CD14-positive monocyte (primary cell): ENCODE measurements at regions not wholly inside any gene's neighbourhood (a gene's known extent, or its start where the extent isn't known, plus 50 kb on each side); places are given as distances from the start of the nearest gene placed in this dataset.

ENCODE experiments used
- DNase-seq, 3 donors: peaks; one replicate each; pipeline ENCODE4 v3.0.0-alpha.2; 2011 to 2022
- H2AFZ ChIP-seq: 2 replicates; pipeline ENCODE4 v1.6.0; 2012; ENCODE audit warnings: mild to moderate bottlenecking, low read depth, low read length, inconsistent platforms; ENCODE audit not compliant: insufficient read depth, poor library complexity, severe bottlenecking
- H3K27ac ChIP-seq, 2 donors: 1 replicate in 1 of 2; 2 replicates in 1 of 2; pipeline ENCODE4 v1.5.1; 2012 to 2013; ENCODE audit warnings: low read length in 2 of 2, control low read depth in 1 of 2, inconsistent platforms in 1 of 2, low read depth in 1 of 2, mild to moderate bottlenecking in 1 of 2
- H3K27me3 ChIP-seq, 2 donors: one replicate each; pipeline versions ENCODE4 v1.6.0 to v1.6.1; 2011 to 2013; ENCODE audit warnings: low read length in 2 of 2; ENCODE audit not compliant: control insufficient read depth in 2 of 2, insufficient read depth in 2 of 2
- H3K36me3 ChIP-seq, 2 donors: replicated peaks in 1 of 2; 1 replicate in 1 of 2; 2 replicates in 1 of 2; pipeline versions ENCODE4 v1.5.1 to v1.6.1; 2012 to 2013; ENCODE audit warnings: low read length in 2 of 2, control low read depth in 1 of 2, inconsistent platforms in 1 of 2, mild to moderate bottlenecking in 1 of 2; ENCODE audit not compliant: insufficient read depth in 2 of 2, control insufficient read depth in 1 of 2
- H3K4me1 ChIP-seq, 2 donors: 1 replicate in 1 of 2; 2 replicates in 1 of 2; pipeline versions ENCODE4 v1.5.1 to v1.6.1; 2012 to 2013; ENCODE audit warnings: low read length in 2 of 2, control low read depth in 1 of 2, inconsistent platforms in 1 of 2, mild to moderate bottlenecking in 1 of 2, moderate library complexity in 1 of 2; ENCODE audit not compliant: insufficient read depth in 2 of 2, control insufficient read depth in 1 of 2
- H3K4me2 ChIP-seq: replicated peaks from 2 replicates; pipeline ENCODE3; 2012; ENCODE audit warnings: low read length, moderate library complexity, mild to moderate bottlenecking; ENCODE audit not compliant: poor library complexity, severe bottlenecking; ENCODE audit errors: extremely low read depth
- H3K4me3 ChIP-seq, 3 experiments: fragments of 200-600 bp in 1 of 3; sonication (generic) in 1 of 3; replicated peaks in 1 of 3; 1 replicate in 2 of 3; 2 replicates in 1 of 3; pipeline ENCODE4 v1.5.1; 2011 to 2013; ENCODE audit warnings: low read length in 3 of 3, mild to moderate bottlenecking in 3 of 3, control low read depth in 2 of 3, low read depth in 2 of 3, inconsistent platforms in 1 of 3, moderate library complexity in 1 of 3
- H3K79me2 ChIP-seq: 2 replicates; pipeline ENCODE4 v1.6.0; 2012; ENCODE audit warnings: mild to moderate bottlenecking, control low read depth, inconsistent platforms, low read length, moderate library complexity; ENCODE audit not compliant: insufficient read depth
- H3K9ac ChIP-seq: 2 replicates; pipeline ENCODE4 v1.6.0; 2017; ENCODE audit warnings: low read length, mild to moderate bottlenecking; ENCODE audit not compliant: insufficient read depth, poor library complexity, severe bottlenecking
- H3K9me3 ChIP-seq, 2 donors: replicated peaks in 1 of 2; 1 replicate in 1 of 2; 2 replicates in 1 of 2; pipeline versions ENCODE4 v1.5.1 to v1.6.1; 2012 to 2013; ENCODE audit warnings: low read length in 2 of 2, control low read depth in 1 of 2; ENCODE audit not compliant: control insufficient read depth in 1 of 2, insufficient read depth in 1 of 2
- H4K20me1 ChIP-seq: 2 replicates; pipeline ENCODE4 v1.6.0; 2012; ENCODE audit warnings: mild to moderate bottlenecking, low read length, control low read depth, moderate library complexity; ENCODE audit not compliant: insufficient read depth
- H3K27ac Mint-ChIP-seq, 7 donors: one replicate each; pipeline ENCODE4 v1.8.0; 2020; ENCODE audit warnings: mild to moderate bottlenecking in 7 of 7, mixed read lengths in 7 of 7, moderate library complexity in 6 of 7, inconsistent platforms in 2 of 7
- H3K27me3 Mint-ChIP-seq, 3 donors: one replicate each; pipeline ENCODE4 v1.8.0; 2021 to 2022; ENCODE audit warnings: low read depth in 3 of 3, mild to moderate bottlenecking in 3 of 3, mixed read lengths in 3 of 3, moderate library complexity in 3 of 3, inconsistent platforms in 1 of 3
- H3K36me3 Mint-ChIP-seq, 2 donors: one replicate each; pipeline ENCODE4 v1.8.0; 2020; ENCODE audit warnings: mixed read lengths in 2 of 2, inconsistent platforms in 1 of 2, mild to moderate bottlenecking in 1 of 2
- H3K4me1 Mint-ChIP-seq: one replicate; pipeline ENCODE4 v1.8.0; 2020; ENCODE audit warnings: mild to moderate bottlenecking, mixed read lengths
- H3K4me3 Mint-ChIP-seq, 2 donors: one replicate each; pipeline ENCODE4 v1.8.0; 2020; ENCODE audit warnings: mild to moderate bottlenecking in 2 of 2, mixed read lengths in 2 of 2, moderate library complexity in 1 of 2
- H3K9me3 Mint-ChIP-seq, 7 donors: one replicate each; pipeline ENCODE4 v1.8.0; 2020 to 2022; ENCODE audit warnings: mixed read lengths in 7 of 7, mild to moderate bottlenecking in 6 of 7, moderate library complexity in 6 of 7, inconsistent platforms in 2 of 7
- WGBS: methylation state at CpG from one replicate; pipeline ENCODE4 v1.1.5; 2013; ENCODE audit warnings: missing lambda C conversion rate; ENCODE audit not compliant: insufficient coverage; 5-methylcytosine and 5-hydroxymethylcytosine counted together
- intact Hi-C, 2 donors: fragments of 100-400 bp; cut with micrococcal nuclease; formaldehyde crosslinking; loops; one replicate each; pipeline versions ENCODE4 v1.15.0 to v1.15.1; 2023
- TF ChIP-seq, protein P1 (sequence below): fragments of 200-600 bp; IDR thresholded peaks from one replicate; pipeline ENCODE4 v1.8.0; 2022; ENCODE audit warnings: antibody characterized with exemption, mild to moderate bottlenecking

DNA sequence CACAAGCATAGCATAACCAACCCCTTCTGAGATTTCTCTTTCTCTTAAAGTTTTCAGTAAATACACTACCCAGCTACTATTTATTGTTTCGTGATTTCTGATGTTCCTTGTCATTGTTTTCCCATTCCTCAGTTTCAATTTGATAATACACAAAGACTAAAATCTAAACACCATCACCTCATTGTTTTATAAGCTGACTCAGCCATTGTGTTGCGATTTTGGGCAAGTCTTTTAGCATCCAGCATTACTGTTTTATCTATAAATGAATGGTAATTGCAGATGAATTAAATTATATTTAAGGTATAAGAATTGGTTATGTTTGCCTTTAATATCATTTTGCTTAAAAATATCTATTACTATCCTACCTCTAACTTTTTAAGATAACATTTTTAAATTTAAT lies 1308.5 kb downstream of the PLA2G4A start:
- H4K20me1 ChIP-seq = no peaks in the 10 kb centered on the region
- no peak overlapping the region for H3K4me2 ChIP-seq
- no peaks in the 10 kb centered on the region for H3K36me3 ChIP-seq
- no peaks in the 10 kb centered on the region for H3K79me2 ChIP-seq
- peaks cover 4 to 9% of the 10 kb centered on the region in 2 donors for H3K9me3 ChIP-seq
- intact Hi-C loops = no loop called here
- no peaks in the 10 kb centered on the region for H3K27me3 Mint-ChIP-seq
- H3K9ac ChIP-seq = no peak overlapping the region
- TF ChIP-seq, protein P1, sequence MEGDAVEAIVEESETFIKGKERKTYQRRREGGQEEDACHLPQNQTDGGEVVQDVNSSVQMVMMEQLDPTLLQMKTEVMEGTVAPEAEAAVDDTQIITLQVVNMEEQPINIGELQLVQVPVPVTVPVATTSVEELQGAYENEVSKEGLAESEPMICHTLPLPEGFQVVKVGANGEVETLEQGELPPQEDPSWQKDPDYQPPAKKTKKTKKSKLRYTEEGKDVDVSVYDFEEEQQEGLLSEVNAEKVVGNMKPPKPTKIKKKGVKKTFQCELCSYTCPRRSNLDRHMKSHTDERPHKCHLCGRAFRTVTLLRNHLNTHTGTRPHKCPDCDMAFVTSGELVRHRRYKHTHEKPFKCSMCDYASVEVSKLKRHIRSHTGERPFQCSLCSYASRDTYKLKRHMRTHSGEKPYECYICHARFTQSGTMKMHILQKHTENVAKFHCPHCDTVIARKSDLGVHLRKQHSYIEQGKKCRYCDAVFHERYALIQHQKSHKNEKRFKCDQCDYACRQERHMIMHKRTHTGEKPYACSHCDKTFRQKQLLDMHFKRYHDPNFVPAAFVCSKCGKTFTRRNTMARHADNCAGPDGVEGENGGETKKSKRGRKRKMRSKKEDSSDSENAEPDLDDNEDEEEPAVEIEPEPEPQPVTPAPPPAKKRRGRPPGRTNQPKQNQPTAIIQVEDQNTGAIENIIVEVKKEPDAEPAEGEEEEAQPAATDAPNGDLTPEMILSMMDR = no peak
- 60% methylated on average over 1 of the region's 2 CpGs for WGBS
- no peaks in the 10 kb centered on the region for H3K36me3 Mint-ChIP-seq
- H3K27me3 ChIP-seq = no peaks in the 10 kb centered on the region
- H3K4me3 Mint-ChIP-seq = no peak overlapping the region
- no peak overlapping the region for H3K4me3 ChIP-seq
- no peak for DNase-seq
- peaks cover 0 to 12% (median 2%) of the 10 kb centered on the region in 7 donors for H3K9me3 Mint-ChIP-seq
- no peaks in the 10 kb centered on the region for H3K4me1 ChIP-seq
- H2AFZ ChIP-seq = no peak overlapping the region
- no peaks in the 10 kb centered on the region for H3K4me1 Mint-ChIP-seq
- no peak overlapping the region for H3K27ac ChIP-seq
- no peak overlapping the region for H3K27ac Mint-ChIP-seq

DNA sequence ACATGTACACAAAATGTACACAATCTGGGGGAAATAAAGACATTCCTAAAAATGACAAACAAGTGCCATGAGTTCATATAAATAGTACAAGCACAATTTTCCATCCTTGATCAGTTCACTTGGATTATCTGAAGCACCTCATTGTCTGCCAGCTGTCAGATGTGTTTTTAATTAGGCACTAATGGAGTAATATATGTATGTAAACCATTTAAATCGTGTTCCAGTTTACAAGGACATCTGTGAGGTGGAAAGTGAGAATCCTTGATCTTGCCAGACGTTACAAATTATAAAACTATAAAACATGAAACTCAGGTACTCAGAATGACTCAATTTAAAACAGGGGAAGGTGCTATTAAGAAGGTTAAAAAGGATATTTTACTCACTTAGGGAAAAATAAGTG lies 1312.2 kb downstream of the PLA2G4A start:
- H3K9me3 Mint-ChIP-seq = peaks cover 0 to 20% (median 2%) of the 10 kb centered on the region in 7 donors
- WGBS = no CpG with 5 or more reads among the region's 2 CpGs

More for the DNA sequence above, 1312.2 kb downstream of the PLA2G4A start:
- Histone ChIP-seq H3K9me3 (peaks cover 4 to 12% of the 10 kb centered on the region in 2 donors), H3K27ac (no peak overlapping the region), H2AFZ (no peak overlapping the region), H3K4me2 (no peak overlapping the region), H3K9ac (no peak overlapping the region), H3K27me3 (no peaks in the 10 kb centered on the region), H4K20me1 (no peaks in the 10 kb centered on the region), H3K36me3 (no peaks in the 10 kb centered on the region), H3K4me3 (no peak overlapping the region), H3K4me1 (no peaks in the 10 kb centered on the region), H3K79me2 (no peaks in the 10 kb centered on the region)
- no peaks in the 10 kb centered on the region for H3K36me3 Mint-ChIP-seq
- H3K4me3 Mint-ChIP-seq = no peak overlapping the region
- no peak for DNase-seq
- TF ChIP-seq, protein P1 = no peak
- H3K27me3 Mint-ChIP-seq = no peaks in the 10 kb centered on the region
- intact Hi-C loops = no loop called here
- no peaks in the 10 kb centered on the region for H3K4me1 Mint-ChIP-seq
- no peak overlapping the region for H3K27ac Mint-ChIP-seq
